ENCODE measurements at regions not wholly inside any gene's neighbourhood (a gene's known extent, or its start where the extent isn't known, plus 50 kb on each side); places are given as distances from the start of the nearest gene placed in this dataset.

- no peaks in the 10 kb centered on the region for H3K4me1 ChIP-seq (ENCODE audit: control insufficient read depth in 1 of 2, insufficient read depth in 2 of 2, low read length in 2 of 2)
- Mint-ChIP-seq H3K36me3 (no peaks in the 10 kb centered on the region), H3K4me3 (no peak overlapping the region), H3K9me3 (peaks cover 0 to 5% (median 0%) of the 10 kb centered on the region in 7 donors), H3K27ac (no peak overlapping the region), H3K4me1 (no peaks in the 10 kb centered on the region), H3K27me3 (ENCODE audit: low read depth in 3 of 3) (peaks cover 0 to 1% (median 0%) of the 10 kb centered on the region in 3 donors)
- H3K9me3 ChIP-seq (replicated peaks in 1 of 2; ENCODE audit: control insufficient read depth in 1 of 2, insufficient read depth in 1 of 2, low read length in 2 of 2), result peaks cover 0 to 3% of the 10 kb centered on the region in 2 donors
- no peak for DNase-seq
- H4K20me1 ChIP-seq (ENCODE audit: insufficient read depth, low read length), result no peaks in the 10 kb centered on the region
- no peak overlapping the region for H3K27ac ChIP-seq (ENCODE audit: low read depth in 1 of 2, low read length in 2 of 2)
- no peaks in the 10 kb centered on the region for H3K27me3 ChIP-seq (ENCODE audit: control insufficient read depth in 2 of 2, insufficient read depth in 2 of 2, low read length in 2 of 2)
- WGBS (ENCODE audit: insufficient coverage), result no CpG with 5 or more reads among the region's 1 CpG
- no peak overlapping the region for H2AFZ ChIP-seq (ENCODE audit: insufficient read depth, low read depth, low read length, poor library complexity, severe bottlenecking)
- H3K4me3 ChIP-seq (replicated peaks in 1 of 3; ENCODE audit: low read depth in 2 of 3, low read length in 3 of 3), result no peak overlapping the region
- no peaks in the 10 kb centered on the region for H3K36me3 ChIP-seq (replicated peaks in 1 of 2; ENCODE audit: control insufficient read depth in 1 of 2, insufficient read depth in 2 of 2, low read length in 2 of 2)
- intact Hi-C loops (cut with micrococcal nuclease), result no loop called here
- no peak overlapping the region for H3K4me2 ChIP-seq (replicated peaks; ENCODE audit: extremely low read depth, low read length, poor library complexity, severe bottlenecking)
- H3K9ac ChIP-seq (ENCODE audit: insufficient read depth, low read length, poor library complexity, severe bottlenecking), result no peak overlapping the region
- no peaks in the 10 kb centered on the region for H3K79me2 ChIP-seq (ENCODE audit: insufficient read depth, low read length)
- no peak for TF ChIP-seq CTCF (IDR thresholded peaks at IDR 0.05)
Observed at GRCh38 chr17:53659181-53659580, 163.5 kb upstream of the KIF2B start.

- no peak overlapping the region for H3K9ac ChIP-seq (ENCODE audit: insufficient read depth, low read length, poor library complexity, severe bottlenecking)
- Mint-ChIP-seq H3K36me3 (no peaks in the 10 kb centered on the region), H3K9me3 (no peaks in the 10 kb centered on the region), H3K4me3 (no peak overlapping the region), H3K27me3 (ENCODE audit: low read depth in 3 of 3) (no peaks in the 10 kb centered on the region), H3K4me1 (no peaks in the 10 kb centered on the region), H3K27ac (no peak overlapping the region)
- H2AFZ ChIP-seq (ENCODE audit: insufficient read depth, low read depth, low read length, poor library complexity, severe bottlenecking), result no peak overlapping the region
- no peaks in the 10 kb centered on the region for H3K36me3 ChIP-seq (replicated peaks in 1 of 2; ENCODE audit: control insufficient read depth in 1 of 2, insufficient read depth in 2 of 2, low read length in 2 of 2)
- peaks cover 0 to 3% of the 10 kb centered on the region in 2 donors for H3K9me3 ChIP-seq (replicated peaks in 1 of 2; ENCODE audit: control insufficient read depth in 1 of 2, insufficient read depth in 1 of 2, low read length in 2 of 2)
- H4K20me1 ChIP-seq (ENCODE audit: insufficient read depth, low read length), result no peaks in the 10 kb centered on the region
- H3K4me3 ChIP-seq (replicated peaks in 1 of 3; ENCODE audit: low read depth in 2 of 3, low read length in 3 of 3), result no peak overlapping the region
- no peaks in the 10 kb centered on the region for H3K79me2 ChIP-seq (ENCODE audit: insufficient read depth, low read length)
- no peaks in the 10 kb centered on the region for H3K4me1 ChIP-seq (ENCODE audit: control insufficient read depth in 1 of 2, insufficient read depth in 2 of 2, low read length in 2 of 2)
- intact Hi-C loops (cut with micrococcal nuclease), result no loop called here
- no peak overlapping the region for H3K4me2 ChIP-seq (replicated peaks; ENCODE audit: extremely low read depth, low read length, poor library complexity, severe bottlenecking)
- no peak overlapping the region for H3K27ac ChIP-seq (ENCODE audit: low read depth in 1 of 2, low read length in 2 of 2)
- DNase-seq, result no peak
- no peaks in the 10 kb centered on the region for H3K27me3 ChIP-seq (ENCODE audit: control insufficient read depth in 2 of 2, insufficient read depth in 2 of 2, low read length in 2 of 2)
- TF ChIP-seq CTCF (IDR thresholded peaks at IDR 0.05), result no peak
- 83% methylated on average over 1 of the region's 1 CpG for WGBS (ENCODE audit: insufficient coverage)
Observed at GRCh38 chr17:53655591-53655990, 167.1 kb upstream of the KIF2B start.
